ENCODE measurements at regions not wholly inside any gene's neighbourhood (a gene's known extent, or its start where the extent isn't known, plus 50 kb on each side); places are given as distances from the start of the nearest gene placed in this dataset.
A peak's percentile ranks its signal among the peaks of the same experiment; 100 is the strongest.
"Not testable (repeated sequence)": the region's sequence is repeated elsewhere in the genome, so short reads cannot be mapped to it uniquely, and the experiment has no call there.

- DNase-seq (ENCODE audit: low spot score in 2 of 2) (no peak), ATAC-seq (no peak)
- H3K36me3 Mint-ChIP-seq, result no peaks in the 10 kb centered on the region
- H3K27ac Mint-ChIP-seq, result no peak overlapping the region
- peaks cover 7% of the 10 kb centered on the region for H3K9me3 Mint-ChIP-seq
- no peaks in the 10 kb centered on the region for H3K4me1 Mint-ChIP-seq
- no peak overlapping the region for H3K4me3 Mint-ChIP-seq
Measured at GRCh38 chr16:17963185-17963836, 373.2 kb downstream of the NPIPA8 start.

- ATAC-seq (no peak), DNase-seq (ENCODE audit: low spot score in 2 of 2) (no peak)
- peaks cover 7% of the 10 kb centered on the region for H3K9me3 Mint-ChIP-seq
- no peak overlapping the region for H3K4me3 Mint-ChIP-seq
- no peaks in the 10 kb centered on the region for H3K4me1 Mint-ChIP-seq
- H3K27ac Mint-ChIP-seq, result no peak overlapping the region
- no peaks in the 10 kb centered on the region for H3K36me3 Mint-ChIP-seq
Measured at GRCh38 chr16:17962726-17963125, 373.8 kb downstream of the NPIPA8 start.

GRCh38 chr16:17961822-17962221 is 374.7 kb downstream of the NPIPA8 start:
- DNase-seq (ENCODE audit: low spot score in 2 of 2); H3K4me3 Mint-ChIP-seq; H3K4me1 Mint-ChIP-seq; H3K27ac Mint-ChIP-seq; H3K36me3 Mint-ChIP-seq; H3K9me3 Mint-ChIP-seq; ATAC-seq: not testable (repeated sequence)

GRCh38 chr16:17951378-17951777 is 385.2 kb downstream of the NPIPA8 start:
- H3K4me3 Mint-ChIP-seq, result no peak overlapping the region
- H3K27ac Mint-ChIP-seq, result no peak overlapping the region
- no peaks in the 10 kb centered on the region for H3K4me1 Mint-ChIP-seq
- ATAC-seq, result no peak
- DNase-seq (ENCODE audit: low spot score in 2 of 2), result no peak
- no peaks in the 10 kb centered on the region for H3K36me3 Mint-ChIP-seq
- H3K9me3 Mint-ChIP-seq, result no peaks in the 10 kb centered on the region

- no peak for DNase-seq (ENCODE audit: low spot score in 2 of 2)
- Mint-ChIP-seq H3K9me3 (no peaks in the 10 kb centered on the region), H3K36me3 (no peaks in the 10 kb centered on the region), H3K4me1 (no peaks in the 10 kb centered on the region), H3K27ac (no peak overlapping the region), H3K4me3 (no peak overlapping the region)
- ATAC-seq, result no peak
Measured at GRCh38 chr16:17949982-17950250, 386.6 kb downstream of the NPIPA8 start.

- Mint-ChIP-seq H3K4me3 (no peak overlapping the region), H3K9me3 (no peaks in the 10 kb centered on the region), H3K36me3 (no peaks in the 10 kb centered on the region), H3K4me1 (no peaks in the 10 kb centered on the region), H3K27ac (no peak overlapping the region)
- ATAC-seq, result no peak
- DNase-seq (ENCODE audit: low spot score in 2 of 2), result no peak
Measured at GRCh38 chr16:17949141-17949981, 387.2 kb downstream of the NPIPA8 start.

GRCh38 chr16:17947637-17948036 is 388.9 kb downstream of the NPIPA8 start:
- H3K9me3 Mint-ChIP-seq, result no peaks in the 10 kb centered on the region
- no peak overlapping the region for H3K27ac Mint-ChIP-seq
- H3K4me3 Mint-ChIP-seq, result no peak overlapping the region
- DNase-seq (ENCODE audit: low spot score in 2 of 2) (no peak), ATAC-seq (no peak)
- no peaks in the 10 kb centered on the region for H3K36me3 Mint-ChIP-seq
- H3K4me1 Mint-ChIP-seq, result no peaks in the 10 kb centered on the region

GRCh38 chr16:17947165-17947564 is 389.4 kb downstream of the NPIPA8 start:
- Mint-ChIP-seq H3K36me3 (no peaks in the 10 kb centered on the region), H3K4me3 (no peak overlapping the region), H3K27ac (no peak overlapping the region)

GRCh38 chr16:17945080-17945601 is 391.4 kb downstream of the NPIPA8 start:
- ATAC-seq (no peak), DNase-seq (ENCODE audit: low spot score in 2 of 2) (no peak)
- Mint-ChIP-seq H3K9me3 (no peaks in the 10 kb centered on the region), H3K4me3 (no peak overlapping the region), H3K27ac (no peak overlapping the region), H3K36me3 (no peaks in the 10 kb centered on the region), H3K4me1 (no peaks in the 10 kb centered on the region)

More at GRCh38 chr16:17947165-17947564, 389.4 kb downstream of the NPIPA8 start:
- DNase-seq (ENCODE audit: low spot score in 2 of 2), result no peak
- no peak for ATAC-seq
- no peaks in the 10 kb centered on the region for H3K4me1 Mint-ChIP-seq
- no peaks in the 10 kb centered on the region for H3K9me3 Mint-ChIP-seq

- Mint-ChIP-seq H3K4me3 (no peak overlapping the region), H3K36me3 (no peaks in the 10 kb centered on the region), H3K27ac (no peak overlapping the region), H3K9me3 (no peaks in the 10 kb centered on the region), H3K4me1 (peaks cover 3% of the 10 kb centered on the region)
- ATAC-seq, result no peak
- no peak for DNase-seq (ENCODE audit: low spot score in 2 of 2)
Measured at GRCh38 chr16:17944345-17944744, 392.2 kb downstream of the NPIPA8 start.

- no peak for DNase-seq (ENCODE audit: low spot score in 2 of 2)
- no peak overlapping the region for H3K4me3 Mint-ChIP-seq
- no peak for ATAC-seq
- H3K4me1 Mint-ChIP-seq, result peaks cover 13% of the 10 kb centered on the region
- H3K9me3 Mint-ChIP-seq, result no peaks in the 10 kb centered on the region
- H3K27ac Mint-ChIP-seq, result no peak overlapping the region
- H3K36me3 Mint-ChIP-seq, result no peaks in the 10 kb centered on the region
Measured at GRCh38 chr16:17942067-17942466, 394.5 kb downstream of the NPIPA8 start.

GRCh38 chr16:17940584-17941364 is 395.8 kb downstream of the NPIPA8 start:
- no peak overlapping the region for H3K27ac Mint-ChIP-seq
- DNase-seq (ENCODE audit: low spot score in 2 of 2) (no peak), ATAC-seq (no peak)
- H3K4me3 Mint-ChIP-seq, result no peak overlapping the region
- H3K9me3 Mint-ChIP-seq, result no peaks in the 10 kb centered on the region
- no peaks in the 10 kb centered on the region for H3K36me3 Mint-ChIP-seq
- peaks cover 13% of the 10 kb centered on the region for H3K4me1 Mint-ChIP-seq

GRCh38 chr16:17939723-17940122 is 396.8 kb downstream of the NPIPA8 start:
- H3K27ac Mint-ChIP-seq, result no peak overlapping the region
- no peak for DNase-seq (ENCODE audit: low spot score in 2 of 2)
- no peak for ATAC-seq
- no peaks in the 10 kb centered on the region for H3K9me3 Mint-ChIP-seq
- H3K4me1 Mint-ChIP-seq, result peaks cover 13% of the 10 kb centered on the region
- no peaks in the 10 kb centered on the region for H3K36me3 Mint-ChIP-seq
- no peak overlapping the region for H3K4me3 Mint-ChIP-seq

GRCh38 chr16:17939122-17939536 is 397.4 kb downstream of the NPIPA8 start:
- no peak for DNase-seq (ENCODE audit: low spot score in 2 of 2)
- Mint-ChIP-seq H3K36me3 (no peaks in the 10 kb centered on the region), H3K4me3 (peak overlapping the region; percentile 40), H3K4me1 (peaks cover 13% of the 10 kb centered on the region), H3K27ac (no peak overlapping the region), H3K9me3 (no peaks in the 10 kb centered on the region)
- ATAC-seq, result peak; percentile 43

GRCh38 chr16:17938546-17938945 is 398.0 kb downstream of the NPIPA8 start:
- Mint-ChIP-seq H3K27ac (no peak overlapping the region), H3K36me3 (no peaks in the 10 kb centered on the region), H3K4me1 (peaks cover 13% of the 10 kb centered on the region), H3K4me3 (peak overlapping the region; percentile 40), H3K9me3 (no peaks in the 10 kb centered on the region)
- no peak for DNase-seq (ENCODE audit: low spot score in 2 of 2)
- ATAC-seq, result no peak

Data from stimulated activated effector memory CD8-positive, alpha-beta T cell treated with anti-CD3 and anti-CD28 coated beads, Interleukin-12 subunit alpha, Interleukin-12 subunit beta, amount 100 ng/mL, for 72 hours (primary cell).